Suprapubic skin (tissue), 3 donors: ENCODE measurements at regions not wholly inside any gene's neighbourhood (a gene's known extent, or its start where the extent isn't known, plus 50 kb on each side); places are given as distances from the start of the nearest gene placed in this dataset.

Experiments
- CTCF ChIP-seq, 2 donors: fragments of 200-600 bp in 1 of 2; fragments of 450-650 bp in 1 of 2; sonication (generic) in 1 of 2; IDR thresholded peaks; one replicate each; pipeline ENCODE4 v1.5.1; 2016 to 2019; ENCODE audit warnings: antibody characterized with exemption in 2 of 2, mild to moderate bottlenecking in 1 of 2, moderate library complexity in 1 of 2
- POLR2A ChIP-seq, 2 donors: fragments of 450-650 bp; IDR thresholded peaks; one replicate each; pipeline ENCODE4 v1.6.1; 2017; ENCODE audit warnings: antibody characterized with exemption in 2 of 2, mild to moderate bottlenecking in 2 of 2, moderate library complexity in 2 of 2

- no peak for TF ChIP-seq CTCF (IDR thresholded peaks at IDR 0.05)
- TF ChIP-seq POLR2A (IDR thresholded peaks at IDR 0.05) = no peak
These were observed 229.7 kb upstream of the NCAM1 start for GRCh38 chr11:112731538-112731937.
